Tibial nerve (tissue), 4 donors: ENCODE measurements at regions not wholly inside any gene's neighbourhood (a gene's known extent, or its start where the extent isn't known, plus 50 kb on each side); places are given as distances from the start of the nearest gene placed in this dataset.

Experiments
- CTCF ChIP-seq, 5 experiments: fragments of 200-600 bp in 3 of 5; fragments of 450-650 bp in 2 of 5; sonication (generic) in 3 of 5; IDR thresholded peaks; one replicate each; pipeline ENCODE4 v1.5.1; 2016 to 2019; ENCODE audit warnings: antibody characterized with exemption in 5 of 5, mild to moderate bottlenecking in 3 of 5, moderate library complexity in 2 of 5
- EP300 ChIP-seq, 2 donors: sonication (generic); formaldehyde crosslinking; IDR thresholded peaks; one replicate each; pipeline ENCODE4 v1.6.1; 2017; ENCODE audit warnings: antibody characterized with exemption in 2 of 2, mild to moderate bottlenecking in 1 of 2
- POLR2A ChIP-seq, 2 donors: fragments of 450-650 bp; IDR thresholded peaks; one replicate each; pipeline ENCODE4 v1.6.1; 2017; ENCODE audit warnings: antibody characterized with exemption in 2 of 2, mild to moderate bottlenecking in 2 of 2, moderate library complexity in 2 of 2

GRCh38 chr5:31137676-31138075 is 55.8 kb upstream of the CDH6 start:
- TF ChIP-seq CTCF (IDR thresholded peaks at IDR 0.05) (no peak), POLR2A (IDR thresholded peaks at IDR 0.05) (no peak), EP300 (IDR thresholded peaks at IDR 0.05) (no peak)
